A549 (cell line): ENCODE measurements at regions not wholly inside any gene's neighbourhood (a gene's known extent, or its start where the extent isn't known, plus 50 kb on each side); places are given as distances from the start of the nearest gene placed in this dataset.
"Not testable (repeated sequence)": the region's sequence is repeated elsewhere in the genome, so short reads cannot be mapped to it uniquely, and the experiment has no call there.

Experiments used
- ATAC-seq, 2 experiments: fragments of 200-7000 bp in 1 of 2; fragments of >200 bp in 1 of 2; cut with Nextera tagmentation in 1 of 2; cut with Tn5 transposase in 1 of 2; 3 replicates each; pipeline versions ENCODE4 v1.8.0 to v1.9.1; 2018 to 2020; ENCODE audit warnings: mild to moderate bottlenecking in 1 of 2, moderate library complexity in 1 of 2
- CTCF ChIA-PET: fragments of 300-600 bp; sonication (Branson Sonifier 250); formaldehyde crosslinking; extraction: SDS; loops from one replicate; lab custom pipeline; 2021; ENCODE audit warnings: antibody characterized with exemption, inconsistent platforms; lab: Yijun Ruan, JAX
- POLR2A ChIA-PET: fragments of 350-600 bp; formaldehyde crosslinking; extraction: SDS; loops from one replicate; lab custom pipeline; 2021; ENCODE audit warnings: antibody characterized with exemption, inconsistent platforms; lab: Yijun Ruan, JAX
- DNase-seq, 2 experiments: peaks; one replicate each; pipeline versions ENCODE4 v3.0.0 to v3.0.0-alpha.2; 2011 to 2016; ENCODE audit warnings: low read depth in 1 of 2, low spot score in 1 of 2
- FAIRE-seq: peaks from 2 replicates; lab custom pipeline; 2011; peaks lifted over from hg19 to GRCh38; lab: Jason Lieb, UNC
- H3K27ac ChIP-seq, 2 experiments: fragments of >200 bp; sonication (Bioruptor Twin); formaldehyde crosslinking; 3 replicates each; pipeline ENCODE4 v1.5.1; 2016 to 2017
- H3K4me1 ChIP-seq: fragments of >200 bp; sonication (Bioruptor Twin); formaldehyde crosslinking; 3 replicates; pipeline ENCODE4 v1.6.1; 2016
- H3K4me2 ChIP-seq: fragments of >200 bp; sonication (Bioruptor Twin); formaldehyde crosslinking; 3 replicates; pipeline ENCODE4 v1.6.1; 2016
- H3K4me3 ChIP-seq: fragments of >200 bp; sonication (Bioruptor Twin); formaldehyde crosslinking; 3 replicates; pipeline ENCODE4 v1.5.1; 2016
- H3K9me3 ChIP-seq: fragments of >200 bp; sonication (Bioruptor Twin); formaldehyde crosslinking; 3 replicates; pipeline ENCODE4 v1.6.1; 2016
- BHLHE40 ChIP-seq: IDR thresholded peaks from 2 replicates; pipeline ENCODE4 v1.6.1; 2012; ENCODE audit warnings: low read depth, low read length, inconsistent platforms
- CBX2 ChIP-seq: fragments of 200-600 bp; sonication (generic); IDR thresholded peaks from 2 replicates; pipeline ENCODE4 v1.6.1; 2016; ENCODE audit warnings: low read depth, mild to moderate bottlenecking, borderline replicate concordance
- CHD4 ChIP-seq: fragments of 200-600 bp; sonication (generic); IDR thresholded peaks from 2 replicates; pipeline ENCODE4 v1.6.1; 2016; ENCODE audit warnings: antibody characterized with exemption, mild to moderate bottlenecking, borderline replicate concordance
- EHF ChIP-seq: fragments of 250-450 bp; sonication (Bioruptor Pico); IDR thresholded peaks from 2 replicates; pipeline ENCODE4 v1.5.0; 2020; ENCODE audit warnings: mild to moderate bottlenecking
- HDAC2 ChIP-seq: fragments of 200-600 bp; sonication (generic); IDR thresholded peaks from 2 replicates; pipeline ENCODE4 v1.6.1; 2016
- HEYL ChIP-seq: fragments of 250-450 bp; sonication (Bioruptor Pico); IDR thresholded peaks from 2 replicates; pipeline ENCODE4 v1.8.0; 2021; ENCODE audit warnings: mild to moderate bottlenecking, moderate library complexity
- HOXA7 ChIP-seq: fragments of 250-450 bp; sonication (Bioruptor Pico); IDR thresholded peaks from 2 replicates; pipeline ENCODE4 v1.5.0; 2020; ENCODE audit warnings: mild to moderate bottlenecking, moderate library complexity
- HOXB13 ChIP-seq: fragments of 250-450 bp; sonication (Bioruptor Pico); IDR thresholded peaks from 2 replicates; pipeline ENCODE4 v1.5.0; 2020; ENCODE audit warnings: low read depth, mild to moderate bottlenecking, moderate library complexity
- KDM1A ChIP-seq: fragments of 200-600 bp; sonication (generic); IDR thresholded peaks from 2 replicates; pipeline ENCODE4 v1.6.1; 2016; ENCODE audit warnings: low read depth, mild to moderate bottlenecking
- KDM5A ChIP-seq: fragments of 200-600 bp; sonication (generic); IDR thresholded peaks from 2 replicates; pipeline ENCODE4 v1.6.1; 2016; ENCODE audit warnings: antibody characterized with exemption, mild to moderate bottlenecking
- MYC ChIP-seq: IDR thresholded peaks from 2 replicates; pipeline ENCODE4 v1.6.1; 2012; ENCODE audit warnings: mild to moderate bottlenecking, inconsistent platforms, low read length, improper control_type of control experiment, borderline replicate concordance
- NPAS2 ChIP-seq: fragments of 250-450 bp; sonication (Bioruptor Pico); IDR thresholded peaks from 2 replicates; pipeline ENCODE4 v1.8.0; 2022; ENCODE audit warnings: mild to moderate bottlenecking, moderate library complexity, borderline replicate concordance
- PHF8 ChIP-seq: fragments of 200-600 bp; sonication (generic); IDR thresholded peaks from 2 replicates; pipeline ENCODE4 v1.6.1; 2016; ENCODE audit warnings: low read depth, mild to moderate bottlenecking, antibody characterized with exemption, moderate library complexity, borderline replicate concordance
- POLR2AphosphoS2 ChIP-seq: conservative IDR thresholded peaks from 2 replicates; pipeline ENCODE4 v1.6.1; 2012; ENCODE audit warnings: low read length, improper control_type of control experiment, inconsistent platforms
- RAD21 ChIP-seq, 2 experiments: fragments of >200 bp in 1 of 2; sonication (Bioruptor Twin) in 1 of 2; formaldehyde crosslinking in 1 of 2; IDR thresholded peaks in 1 of 2; conservative IDR thresholded peaks in 1 of 2; 2 replicates in 1 of 2; 3 replicates in 1 of 2; pipeline ENCODE4 v1.6.1; 2012 to 2018; ENCODE audit warnings: inconsistent platforms in 1 of 2
- RCOR1 ChIP-seq: fragments of 150-350 bp; IDR thresholded peaks from 2 replicates; pipeline ENCODE4 v1.6.1; 2014; ENCODE audit warnings: antibody characterized with exemption, low read length, low read depth
- RFX5 ChIP-seq: fragments of 450-650 bp; IDR thresholded peaks from 2 replicates; pipeline ENCODE4 v1.7.1; 2014; ENCODE audit warnings: antibody characterized with exemption, mild to moderate bottlenecking, moderate library complexity
- RNF2 ChIP-seq: fragments of 200-600 bp; sonication (generic); IDR thresholded peaks from 2 replicates; pipeline ENCODE4 v1.6.1; 2016; ENCODE audit warnings: low read depth, mild to moderate bottlenecking, antibody characterized with exemption, moderate library complexity, borderline replicate concordance
- TFCP2L1 ChIP-seq: fragments of 250-450 bp; sonication (Bioruptor Pico); IDR thresholded peaks from 2 replicates; pipeline ENCODE4 v1.5.0; 2021; ENCODE audit warnings: mild to moderate bottlenecking
- ZC3H11A ChIP-seq: fragments of 450-650 bp; IDR thresholded peaks from 2 replicates; pipeline ENCODE4 v1.6.1; 2014; ENCODE audit warnings: antibody characterized with exemption, mild to moderate bottlenecking
- ZFP36 ChIP-seq: fragments of 450-650 bp; IDR thresholded peaks from 2 replicates; pipeline ENCODE4 v1.6.1; 2014; ENCODE audit warnings: borderline replicate concordance; ENCODE audit not compliant: partially characterized antibody
- WGBS: methylation state at CpG from one replicate; pipeline ENCODE4 v1.1.6; 2017; ENCODE audit errors: missing lambda C conversion rate; 5-methylcytosine and 5-hydroxymethylcytosine counted together
- TF ChIP-seq, protein P1 (sequence below): fragments of 200-600 bp; sonication (generic); IDR thresholded peaks from 2 replicates; pipeline ENCODE4 v1.6.1; 2016; ENCODE audit warnings: antibody characterized with exemption, mild to moderate bottlenecking, moderate library complexity
- TF ChIP-seq, protein P2 (sequence below): IDR thresholded peaks from 2 replicates; pipeline ENCODE4 v1.6.1; 2012
- TF ChIP-seq, protein P3 (sequence below): IDR thresholded peaks from 2 replicates; pipeline ENCODE4 v1.6.1; 2012

DNA sequence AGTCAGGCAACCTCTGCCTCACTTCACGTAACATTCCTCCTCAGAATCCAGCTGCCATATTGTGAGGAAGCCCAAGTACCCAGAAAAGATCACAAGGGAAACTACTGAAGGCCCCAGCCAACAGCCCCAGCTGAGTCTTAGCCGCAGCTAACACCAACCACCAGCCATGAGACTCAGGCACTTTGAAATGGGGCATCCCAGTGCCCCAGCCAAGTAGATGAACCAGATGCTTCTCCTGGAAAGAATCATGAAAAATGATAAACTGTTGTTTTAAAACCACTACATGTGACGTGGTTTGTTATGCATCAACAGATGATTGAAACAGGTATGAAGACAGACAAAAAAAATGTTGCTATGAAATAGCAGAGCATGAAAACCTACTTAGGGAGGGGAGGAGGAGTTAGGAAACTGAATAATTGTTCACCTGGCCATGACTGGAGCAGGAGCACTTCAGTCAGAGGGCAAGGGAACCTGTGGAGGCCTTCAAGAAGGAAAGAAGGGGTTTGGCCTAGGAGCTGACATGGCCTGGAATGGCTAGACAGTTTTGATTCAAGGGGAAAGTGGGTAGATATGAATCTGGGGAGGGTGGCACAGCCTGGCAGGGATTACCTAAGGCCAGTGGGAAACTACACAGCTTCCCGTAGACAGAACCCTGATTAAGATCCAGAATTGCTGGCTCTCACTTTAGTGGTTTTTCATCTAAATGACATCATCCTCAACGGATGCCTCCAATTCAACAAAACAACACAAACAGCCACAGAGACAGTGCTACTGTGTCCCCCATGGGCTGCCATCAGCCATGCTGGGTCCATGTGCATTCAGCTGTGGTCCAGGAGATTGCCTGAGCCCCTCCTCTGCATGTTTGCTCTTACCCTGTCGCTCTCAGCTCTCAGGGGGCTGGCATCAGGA is 211.6 kb downstream of the SYK start (continued):
- TF ChIP-seq RNF2 (no peak), MYC (no peak), KDM5A (no peak), HOXB13 (CRISPR knock-in tag) (no peak), EHF (CRISPR knock-in tag) (no peak)
- TF ChIP-seq, all 56 proteins: peak for 0

DNA sequence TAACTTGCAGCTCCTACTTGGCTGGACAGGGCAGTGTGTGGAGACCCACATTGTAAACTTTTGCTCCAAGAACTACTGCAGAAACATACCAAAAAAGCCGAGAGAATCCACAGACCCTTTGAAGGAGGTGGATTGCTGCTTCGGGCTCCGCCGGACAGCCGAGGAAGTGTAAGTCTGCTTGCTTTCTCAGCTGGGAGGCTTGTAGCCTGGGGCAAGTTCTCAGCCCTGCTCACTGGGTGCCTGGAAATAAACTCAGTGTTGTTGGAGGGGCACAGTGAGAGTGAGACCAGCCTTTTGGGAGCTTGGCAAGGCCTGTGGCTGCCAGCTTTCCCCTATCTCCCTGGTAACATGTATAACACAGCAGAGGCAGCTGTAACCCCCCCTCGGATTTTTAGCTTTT is 215.6 kb downstream of the SYK start:
- H3K9me3 ChIP-seq, result peaks cover 15% of the 10 kb centered on the region
- WGBS, result 57% methylated on average over 6 of the region's 6 CpGs
- ATAC-seq, result no peak
- ChIA-PET CTCF (interaction anchor here (0.7 to 2.0 kb wide), 4 partner anchors 16 to 416 kb away, joined by 3 to 9 read pairs (median 4); no protein-coding TSS in a partner anchor), POLR2A (no interaction called here)
- H3K4me1 ChIP-seq, result no peaks in the 10 kb centered on the region
- H3K4me2 ChIP-seq, result no peak overlapping the region
- TF ChIP-seq HDAC2, result no peak
- TF ChIP-seq POLR2AphosphoS2, result no peak
- no peak for TF ChIP-seq KDM5A
- TF ChIP-seq RAD21 (conservative IDR thresholded peaks at IDR 0.05 in 1 of 2, IDR thresholded peaks at IDR 0.05 in 1 of 2), result no peak
- TF ChIP-seq ZC3H11A, result no peak
- TF ChIP-seq RFX5, result no peak
- FAIRE-seq, result no peak
- H3K27ac ChIP-seq, result no peak overlapping the region
- H3K4me3 ChIP-seq, result no peak overlapping the region
- DNase-seq, result no peak

DNA sequence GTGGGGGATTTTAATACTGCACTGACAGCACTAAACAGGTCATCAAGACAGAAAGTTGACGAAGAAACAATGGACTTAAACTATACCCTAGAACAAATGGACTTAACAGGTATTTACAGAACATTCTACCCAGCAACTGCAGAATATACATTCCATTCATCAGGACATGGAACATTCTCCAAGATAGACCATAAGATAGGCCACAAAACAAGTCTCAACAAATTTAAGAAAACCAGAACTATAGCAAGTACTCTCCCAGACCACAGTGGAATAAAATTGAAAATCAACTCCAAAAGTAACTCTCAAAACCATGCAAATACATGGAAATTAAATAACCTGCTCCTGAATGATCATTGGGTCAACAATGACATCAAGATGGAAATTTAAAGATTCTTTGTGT is 218.3 kb downstream of the SYK start:
- POLR2A ChIA-PET, result not testable (repeated sequence)

DNA sequence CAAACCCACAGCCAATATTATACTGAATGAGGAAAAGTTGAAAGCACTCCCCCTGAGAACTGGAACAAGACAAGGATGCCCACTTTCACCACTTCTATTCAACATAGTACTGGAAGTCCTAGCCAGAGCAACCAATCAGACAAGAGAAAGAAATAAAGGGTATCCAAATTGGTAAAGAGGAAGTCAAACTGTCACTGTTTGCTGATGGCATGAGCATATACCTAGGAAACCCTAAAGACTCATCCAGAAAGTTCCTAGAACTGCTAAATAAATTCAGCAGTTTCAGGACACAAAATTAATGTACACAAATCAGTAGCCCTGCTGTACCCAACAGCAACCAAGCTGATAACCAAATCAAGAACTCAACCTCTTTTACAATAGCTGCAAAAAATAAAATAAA is 220.0 kb downstream of the SYK start:
- POLR2A ChIA-PET, H3K9me3 ChIP-seq, H3K4me3 ChIP-seq, DNase-seq, H3K27ac ChIP-seq, H3K4me1 ChIP-seq, FAIRE-seq, CTCF ChIA-PET, H3K4me2 ChIP-seq, ATAC-seq: not testable (repeated sequence)

More for the DNA sequence above, 218.3 kb downstream of the SYK start:
- not testable (repeated sequence) for H3K4me3 ChIP-seq, H3K4me1 ChIP-seq, H3K27ac ChIP-seq, FAIRE-seq, ATAC-seq, H3K4me2 ChIP-seq, H3K9me3 ChIP-seq, DNase-seq
- CTCF ChIA-PET, result interaction anchor here (1.5 kb wide), 1 partner anchor 17 kb away, joined by 3 read pairs; no protein-coding TSS in a partner anchor
- 80% methylated on average over 1 of the region's 1 CpG for WGBS

DNA sequence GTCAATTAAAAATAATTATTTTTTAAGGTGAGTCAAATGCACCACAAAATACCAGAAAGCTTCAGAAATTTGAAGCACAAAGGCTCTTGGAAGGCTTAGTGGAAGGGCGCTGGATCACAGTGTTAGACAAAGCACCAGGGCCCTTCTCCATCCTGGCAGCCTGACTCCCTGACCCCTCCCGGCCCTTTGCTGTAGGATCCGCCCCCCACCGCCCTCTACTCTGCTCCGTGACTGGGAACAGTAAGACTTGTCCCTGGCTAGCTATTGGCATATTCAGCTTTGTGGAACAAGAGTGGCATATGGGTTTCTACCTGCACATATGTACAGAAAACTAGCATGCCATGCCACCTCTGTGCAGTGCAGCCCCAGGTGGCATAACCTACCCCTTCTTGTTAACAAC is 222.1 kb downstream of the SYK start:
- FAIRE-seq (no peak), DNase-seq (no peak), ATAC-seq (no peak)
- Histone ChIP-seq H3K4me3 (no peak overlapping the region), H3K4me1 (no peaks in the 10 kb centered on the region), H3K9me3 (peaks cover 2% of the 10 kb centered on the region; the same call in 1 of the 3 replicates), H3K27ac (no peak overlapping the region), H3K4me2 (no peak overlapping the region)
- CTCF ChIA-PET, result interaction anchor here (0.7 to 2.0 kb wide), 4 partner anchors 11 to 491 kb away, joined by 3 to 14 read pairs (median 8); no protein-coding TSS in a partner anchor
- POLR2A ChIA-PET, result no interaction called here
- WGBS, result 38% methylated on average over 5 of the region's 5 CpGs
- no peak for TF ChIP-seq HOXA7 (CRISPR knock-in tag)
- TF ChIP-seq, protein P1, sequence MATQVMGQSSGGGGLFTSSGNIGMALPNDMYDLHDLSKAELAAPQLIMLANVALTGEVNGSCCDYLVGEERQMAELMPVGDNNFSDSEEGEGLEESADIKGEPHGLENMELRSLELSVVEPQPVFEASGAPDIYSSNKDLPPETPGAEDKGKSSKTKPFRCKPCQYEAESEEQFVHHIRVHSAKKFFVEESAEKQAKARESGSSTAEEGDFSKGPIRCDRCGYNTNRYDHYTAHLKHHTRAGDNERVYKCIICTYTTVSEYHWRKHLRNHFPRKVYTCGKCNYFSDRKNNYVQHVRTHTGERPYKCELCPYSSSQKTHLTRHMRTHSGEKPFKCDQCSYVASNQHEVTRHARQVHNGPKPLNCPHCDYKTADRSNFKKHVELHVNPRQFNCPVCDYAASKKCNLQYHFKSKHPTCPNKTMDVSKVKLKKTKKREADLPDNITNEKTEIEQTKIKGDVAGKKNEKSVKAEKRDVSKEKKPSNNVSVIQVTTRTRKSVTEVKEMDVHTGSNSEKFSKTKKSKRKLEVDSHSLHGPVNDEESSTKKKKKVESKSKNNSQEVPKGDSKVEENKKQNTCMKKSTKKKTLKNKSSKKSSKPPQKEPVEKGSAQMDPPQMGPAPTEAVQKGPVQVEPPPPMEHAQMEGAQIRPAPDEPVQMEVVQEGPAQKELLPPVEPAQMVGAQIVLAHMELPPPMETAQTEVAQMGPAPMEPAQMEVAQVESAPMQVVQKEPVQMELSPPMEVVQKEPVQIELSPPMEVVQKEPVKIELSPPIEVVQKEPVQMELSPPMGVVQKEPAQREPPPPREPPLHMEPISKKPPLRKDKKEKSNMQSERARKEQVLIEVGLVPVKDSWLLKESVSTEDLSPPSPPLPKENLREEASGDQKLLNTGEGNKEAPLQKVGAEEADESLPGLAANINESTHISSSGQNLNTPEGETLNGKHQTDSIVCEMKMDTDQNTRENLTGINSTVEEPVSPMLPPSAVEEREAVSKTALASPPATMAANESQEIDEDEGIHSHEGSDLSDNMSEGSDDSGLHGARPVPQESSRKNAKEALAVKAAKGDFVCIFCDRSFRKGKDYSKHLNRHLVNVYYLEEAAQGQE, result no peak
- TF ChIP-seq CBX2, result no peak
- no peak for TF ChIP-seq NPAS2 (CRISPR knock-in tag)
- TF ChIP-seq, protein P2, sequence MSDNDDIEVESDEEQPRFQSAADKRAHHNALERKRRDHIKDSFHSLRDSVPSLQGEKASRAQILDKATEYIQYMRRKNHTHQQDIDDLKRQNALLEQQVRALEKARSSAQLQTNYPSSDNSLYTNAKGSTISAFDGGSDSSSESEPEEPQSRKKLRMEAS, result no peak
- TF ChIP-seq BHLHE40, result no peak
- no peak for TF ChIP-seq RCOR1
- no peak for TF ChIP-seq PHF8
- no peak for TF ChIP-seq ZFP36
- no peak for TF ChIP-seq RFX5
- no peak for TF ChIP-seq TFCP2L1 (CRISPR knock-in tag)
- no peak for TF ChIP-seq HEYL (CRISPR knock-in tag)
- no peak for TF ChIP-seq KDM1A
- TF ChIP-seq, protein P3, sequence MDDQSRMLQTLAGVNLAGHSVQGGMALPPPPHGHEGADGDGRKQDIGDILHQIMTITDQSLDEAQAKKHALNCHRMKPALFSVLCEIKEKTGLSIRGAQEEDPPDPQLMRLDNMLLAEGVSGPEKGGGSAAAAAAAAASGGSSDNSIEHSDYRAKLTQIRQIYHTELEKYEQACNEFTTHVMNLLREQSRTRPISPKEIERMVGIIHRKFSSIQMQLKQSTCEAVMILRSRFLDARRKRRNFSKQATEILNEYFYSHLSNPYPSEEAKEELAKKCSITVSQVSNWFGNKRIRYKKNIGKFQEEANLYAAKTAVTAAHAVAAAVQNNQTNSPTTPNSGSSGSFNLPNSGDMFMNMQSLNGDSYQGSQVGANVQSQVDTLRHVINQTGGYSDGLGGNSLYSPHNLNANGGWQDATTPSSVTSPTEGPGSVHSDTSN, result no peak
- TF ChIP-seq CHD4, result no peak
